HuH-7.5 (cell line): ENCODE measurements at regions not wholly inside any gene's neighbourhood (a gene's known extent, or its start where the extent isn't known, plus 50 kb on each side); places are given as distances from the start of the nearest gene placed in this dataset.

Experiments used
- DNase-seq: peaks from one replicate; pipeline ENCODE4 v3.0.0; 2011; ENCODE audit warnings: low spot score

DNA sequence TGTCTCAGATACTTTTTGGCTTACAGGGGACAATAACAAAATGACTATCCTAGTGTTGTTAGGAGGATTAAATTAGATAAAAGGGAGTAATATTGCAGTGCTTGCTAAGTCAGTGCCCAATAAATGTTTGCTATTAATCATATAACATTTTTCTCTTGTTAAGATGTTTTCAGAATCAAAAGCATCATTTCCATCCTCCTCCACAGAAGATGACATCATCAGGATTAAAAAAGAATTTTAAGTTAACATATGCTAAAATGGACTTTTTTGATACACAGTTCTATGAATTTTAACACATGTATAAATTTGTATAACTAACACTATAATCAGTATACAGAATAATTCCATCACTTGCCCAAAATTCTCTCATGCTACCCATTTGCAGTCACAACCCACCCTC is 492.6 kb downstream of the GRIN2A start:
- DNase-seq: no peak

DNA sequence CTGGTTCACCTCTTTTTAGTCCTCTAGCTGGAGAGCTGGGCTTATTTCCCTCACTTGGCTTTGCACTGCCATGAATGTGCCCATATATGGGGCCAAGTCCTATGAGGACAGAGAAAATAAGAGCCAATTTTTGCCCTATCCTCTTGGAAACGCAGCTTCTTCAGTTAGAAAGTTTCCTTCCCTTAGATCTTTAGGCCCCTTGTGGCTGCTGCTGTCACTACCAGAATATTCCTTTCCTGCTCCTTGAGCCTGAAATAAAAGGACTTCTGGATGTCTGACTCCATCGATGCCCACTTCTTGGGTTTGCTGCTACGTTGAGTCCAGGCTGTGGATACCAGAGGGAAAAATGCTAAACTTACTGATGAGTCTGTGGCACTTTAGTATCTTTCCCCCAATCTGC is 487.1 kb downstream of the GRIN2A start:
- DNase-seq: no peak
